CD14-positive monocyte (primary cell): ENCODE measurements at regions not wholly inside any gene's neighbourhood (a gene's known extent, or its start where the extent isn't known, plus 50 kb on each side); places are given as distances from the start of the nearest gene placed in this dataset.

Experiments
- DNase-seq, 3 donors: peaks; one replicate each; pipeline ENCODE4 v3.0.0-alpha.2; 2011 to 2022
- H2AFZ ChIP-seq: 2 replicates; pipeline ENCODE4 v1.6.0; 2012; ENCODE audit warnings: mild to moderate bottlenecking, low read depth, low read length, inconsistent platforms; ENCODE audit not compliant: insufficient read depth, poor library complexity, severe bottlenecking
- H3K27ac ChIP-seq, 2 donors: 1 replicate in 1 of 2; 2 replicates in 1 of 2; pipeline ENCODE4 v1.5.1; 2012 to 2013; ENCODE audit warnings: low read length in 2 of 2, control low read depth in 1 of 2, inconsistent platforms in 1 of 2, low read depth in 1 of 2, mild to moderate bottlenecking in 1 of 2
- H3K27me3 ChIP-seq, 2 donors: one replicate each; pipeline versions ENCODE4 v1.6.0 to v1.6.1; 2011 to 2013; ENCODE audit warnings: low read length in 2 of 2; ENCODE audit not compliant: control insufficient read depth in 2 of 2, insufficient read depth in 2 of 2
- H3K36me3 ChIP-seq, 2 donors: replicated peaks in 1 of 2; 1 replicate in 1 of 2; 2 replicates in 1 of 2; pipeline versions ENCODE4 v1.5.1 to v1.6.1; 2012 to 2013; ENCODE audit warnings: low read length in 2 of 2, control low read depth in 1 of 2, inconsistent platforms in 1 of 2, mild to moderate bottlenecking in 1 of 2; ENCODE audit not compliant: insufficient read depth in 2 of 2, control insufficient read depth in 1 of 2
- H3K4me1 ChIP-seq, 2 donors: 1 replicate in 1 of 2; 2 replicates in 1 of 2; pipeline versions ENCODE4 v1.5.1 to v1.6.1; 2012 to 2013; ENCODE audit warnings: low read length in 2 of 2, control low read depth in 1 of 2, inconsistent platforms in 1 of 2, mild to moderate bottlenecking in 1 of 2, moderate library complexity in 1 of 2; ENCODE audit not compliant: insufficient read depth in 2 of 2, control insufficient read depth in 1 of 2
- H3K4me2 ChIP-seq: replicated peaks from 2 replicates; pipeline ENCODE3; 2012; ENCODE audit warnings: low read length, moderate library complexity, mild to moderate bottlenecking; ENCODE audit not compliant: poor library complexity, severe bottlenecking; ENCODE audit errors: extremely low read depth
- H3K4me3 ChIP-seq, 3 experiments: fragments of 200-600 bp in 1 of 3; sonication (generic) in 1 of 3; replicated peaks in 1 of 3; 1 replicate in 2 of 3; 2 replicates in 1 of 3; pipeline ENCODE4 v1.5.1; 2011 to 2013; ENCODE audit warnings: low read length in 3 of 3, mild to moderate bottlenecking in 3 of 3, control low read depth in 2 of 3, low read depth in 2 of 3, inconsistent platforms in 1 of 3, moderate library complexity in 1 of 3
- H3K79me2 ChIP-seq: 2 replicates; pipeline ENCODE4 v1.6.0; 2012; ENCODE audit warnings: mild to moderate bottlenecking, control low read depth, inconsistent platforms, low read length, moderate library complexity; ENCODE audit not compliant: insufficient read depth
- H3K9ac ChIP-seq: 2 replicates; pipeline ENCODE4 v1.6.0; 2017; ENCODE audit warnings: low read length, mild to moderate bottlenecking; ENCODE audit not compliant: insufficient read depth, poor library complexity, severe bottlenecking
- H3K9me3 ChIP-seq, 2 donors: replicated peaks in 1 of 2; 1 replicate in 1 of 2; 2 replicates in 1 of 2; pipeline versions ENCODE4 v1.5.1 to v1.6.1; 2012 to 2013; ENCODE audit warnings: low read length in 2 of 2, control low read depth in 1 of 2; ENCODE audit not compliant: control insufficient read depth in 1 of 2, insufficient read depth in 1 of 2
- H4K20me1 ChIP-seq: 2 replicates; pipeline ENCODE4 v1.6.0; 2012; ENCODE audit warnings: mild to moderate bottlenecking, low read length, control low read depth, moderate library complexity; ENCODE audit not compliant: insufficient read depth
- H3K27ac Mint-ChIP-seq, 7 donors: one replicate each; pipeline ENCODE4 v1.8.0; 2020; ENCODE audit warnings: mild to moderate bottlenecking in 7 of 7, mixed read lengths in 7 of 7, moderate library complexity in 6 of 7, inconsistent platforms in 2 of 7
- H3K27me3 Mint-ChIP-seq, 3 donors: one replicate each; pipeline ENCODE4 v1.8.0; 2021 to 2022; ENCODE audit warnings: low read depth in 3 of 3, mild to moderate bottlenecking in 3 of 3, mixed read lengths in 3 of 3, moderate library complexity in 3 of 3, inconsistent platforms in 1 of 3
- H3K36me3 Mint-ChIP-seq, 2 donors: one replicate each; pipeline ENCODE4 v1.8.0; 2020; ENCODE audit warnings: mixed read lengths in 2 of 2, inconsistent platforms in 1 of 2, mild to moderate bottlenecking in 1 of 2
- H3K4me1 Mint-ChIP-seq: one replicate; pipeline ENCODE4 v1.8.0; 2020; ENCODE audit warnings: mild to moderate bottlenecking, mixed read lengths
- H3K4me3 Mint-ChIP-seq, 2 donors: one replicate each; pipeline ENCODE4 v1.8.0; 2020; ENCODE audit warnings: mild to moderate bottlenecking in 2 of 2, mixed read lengths in 2 of 2, moderate library complexity in 1 of 2
- H3K9me3 Mint-ChIP-seq, 7 donors: one replicate each; pipeline ENCODE4 v1.8.0; 2020 to 2022; ENCODE audit warnings: mixed read lengths in 7 of 7, mild to moderate bottlenecking in 6 of 7, moderate library complexity in 6 of 7, inconsistent platforms in 2 of 7
- CTCF ChIP-seq: fragments of 200-600 bp; IDR thresholded peaks from one replicate; pipeline ENCODE4 v1.8.0; 2022; ENCODE audit warnings: antibody characterized with exemption, mild to moderate bottlenecking
- WGBS: methylation state at CpG from one replicate; pipeline ENCODE4 v1.1.5; 2013; ENCODE audit warnings: missing lambda C conversion rate; ENCODE audit not compliant: insufficient coverage; 5-methylcytosine and 5-hydroxymethylcytosine counted together
- intact Hi-C, 2 donors: fragments of 100-400 bp; cut with micrococcal nuclease; formaldehyde crosslinking; loops; one replicate each; pipeline versions ENCODE4 v1.15.0 to v1.15.1; 2023

GRCh38 chr13:42688821-42689220 is 92.6 kb upstream of the FAM216B start:
- Mint-ChIP-seq H3K27me3 (peaks cover 1 to 3% (median 2%) of the 10 kb centered on the region in 3 donors), H3K9me3 (peaks cover 0 to 13% (median 6%) of the 10 kb centered on the region in 7 donors), H3K27ac (no peak overlapping the region), H3K36me3 (no peaks in the 10 kb centered on the region), H3K4me1 (no peaks in the 10 kb centered on the region), H3K4me3 (no peak overlapping the region)
- 96% methylated on average over 2 of the region's 4 CpGs for WGBS
- intact Hi-C loops: no loop called here
- H3K9ac ChIP-seq: no peak overlapping the region
- no peaks in the 10 kb centered on the region for H3K79me2 ChIP-seq
- H4K20me1 ChIP-seq: no peaks in the 10 kb centered on the region
- H3K27ac ChIP-seq: no peak overlapping the region
- H3K4me3 ChIP-seq: no peak overlapping the region
- DNase-seq: no peak
- H3K27me3 ChIP-seq: no peaks in the 10 kb centered on the region
- H2AFZ ChIP-seq: no peak overlapping the region
- no peaks in the 10 kb centered on the region for H3K4me1 ChIP-seq
- H3K36me3 ChIP-seq: no peaks in the 10 kb centered on the region
- no peak overlapping the region for H3K4me2 ChIP-seq
- no peak for TF ChIP-seq CTCF
- peaks cover 0 to 4% of the 10 kb centered on the region in 2 donors for H3K9me3 ChIP-seq

DNA sequence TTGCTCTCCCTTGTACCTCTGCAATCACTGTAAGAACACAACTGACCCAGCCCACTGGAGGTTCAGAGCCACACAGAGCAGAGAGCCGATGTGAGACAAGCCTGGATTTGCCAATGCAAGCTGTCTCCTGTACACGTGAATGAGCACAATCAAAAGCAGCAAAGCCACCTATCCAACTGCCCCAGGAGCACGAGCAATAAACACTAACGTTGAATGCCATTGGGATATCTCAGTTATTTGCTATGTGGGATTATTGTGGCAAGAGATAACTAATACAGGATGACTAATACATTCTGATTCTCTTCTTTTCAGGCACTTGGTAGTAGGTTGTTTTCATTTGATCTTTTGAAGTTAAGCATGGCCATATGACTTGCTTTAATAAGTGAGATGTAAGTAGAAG is 85.2 kb upstream of the FAM216B start:
- no peaks in the 10 kb centered on the region for H3K79me2 ChIP-seq
- H3K4me1 Mint-ChIP-seq: peaks cover 2% of the 10 kb centered on the region
- TF ChIP-seq CTCF: no peak

More for the DNA sequence above, 85.2 kb upstream of the FAM216B start:
- no peak overlapping the region for H3K4me2 ChIP-seq
- intact Hi-C loops: no loop called here
- no peaks in the 10 kb centered on the region for H3K27me3 ChIP-seq
- Mint-ChIP-seq H3K4me3 (no peak overlapping the region), H3K36me3 (no peaks in the 10 kb centered on the region), H3K27ac (no peak overlapping the region), H3K27me3 (peaks cover 0 to 5% (median 2%) of the 10 kb centered on the region in 3 donors), H3K9me3 (peaks cover 5 to 10% (median 7%) of the 10 kb centered on the region in 7 donors)
- H3K27ac ChIP-seq: no peak overlapping the region
- H3K9me3 ChIP-seq: peaks cover 0 to 4% of the 10 kb centered on the region in 2 donors
- H3K4me1 ChIP-seq: no peaks in the 10 kb centered on the region
- no peak overlapping the region for H2AFZ ChIP-seq
- 100% methylated on average over 1 of the region's 4 CpGs for WGBS
- H4K20me1 ChIP-seq: no peaks in the 10 kb centered on the region
- H3K4me3 ChIP-seq: no peak overlapping the region
- H3K9ac ChIP-seq: no peak overlapping the region
- no peaks in the 10 kb centered on the region for H3K36me3 ChIP-seq
- no peak for DNase-seq
